CD4-positive, alpha-beta T cell treated with Interferon alpha-2 for 1 hour (primary cell): ENCODE measurements at regions not wholly inside any gene's neighbourhood (a gene's known extent, or its start where the extent isn't known, plus 50 kb on each side); places are given as distances from the start of the nearest gene placed in this dataset.
A peak's percentile ranks its signal among the peaks of the same experiment; 100 is the strongest.

Experiments used
- DNase-seq, 2 donors: peaks; one replicate each; pipeline ENCODE4 v3.0.0-alpha.2; 2020 to 2022

GRCh38 chr12:107226126-107226525 lies 132.8 kb upstream of the CRY1 start:
- no peak for DNase-seq

- no peak for DNase-seq
Measured at GRCh38 chr12:107228076-107228475, 134.7 kb upstream of the CRY1 start.

DNA sequence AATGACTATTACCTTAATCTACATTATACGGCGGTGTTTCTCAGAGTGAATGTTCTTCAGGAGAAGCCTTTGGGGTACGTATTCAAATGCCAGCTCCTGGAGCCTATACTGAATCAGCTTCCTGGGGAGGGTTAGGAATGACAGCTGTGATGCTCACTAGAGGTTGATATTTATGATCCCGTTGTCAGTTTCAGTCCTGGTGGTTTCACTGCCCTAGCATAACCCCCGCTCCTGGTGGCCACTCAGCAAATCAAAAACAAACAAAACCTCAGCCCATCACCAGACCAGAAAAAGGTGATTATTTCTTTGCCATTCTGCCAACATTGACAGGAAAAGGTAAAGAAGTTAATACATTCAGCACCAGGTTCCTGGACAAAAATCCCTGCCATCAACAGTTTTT lies 136.5 kb upstream of the CRY1 start:
- DNase-seq, result no peak

DNA sequence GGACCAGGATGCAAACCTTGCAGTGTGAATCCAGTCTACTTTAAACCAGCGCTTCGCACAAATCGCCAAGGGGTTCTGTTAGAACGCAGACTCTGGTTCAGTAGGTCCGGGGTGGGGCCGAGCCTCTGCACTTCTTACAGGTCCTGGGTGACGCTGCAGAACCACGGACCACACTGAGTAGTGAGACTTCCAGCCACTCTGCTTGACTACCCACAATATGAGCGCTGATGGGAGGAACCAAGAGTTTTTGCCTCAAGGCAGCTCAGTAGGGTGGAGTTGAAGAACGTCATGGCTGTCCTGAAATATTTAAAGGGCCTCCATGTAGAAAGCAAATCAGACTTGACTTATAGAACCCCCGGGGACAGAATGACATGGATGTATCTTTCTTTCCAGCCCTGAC lies 138.0 kb upstream of the CRY1 start:
- no peak for DNase-seq

DNA sequence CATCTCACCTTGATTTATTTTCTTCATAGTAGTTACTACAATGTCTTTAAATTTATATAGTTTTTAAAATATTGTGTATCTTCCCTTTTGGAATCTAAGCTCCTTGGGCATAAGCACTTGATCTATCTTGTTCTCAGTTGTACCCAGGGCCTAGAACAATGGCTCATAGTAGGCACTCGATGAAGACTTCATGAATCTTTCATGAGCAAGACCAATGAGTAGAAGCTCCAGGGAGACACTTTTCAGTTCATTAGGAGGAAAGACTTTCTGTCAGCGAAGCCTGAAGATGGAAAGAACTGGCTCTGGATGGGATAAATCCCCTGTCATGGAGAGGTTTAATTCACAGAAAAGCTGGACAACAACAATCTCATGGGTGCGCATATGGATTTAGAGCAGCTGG lies 140.2 kb upstream of the CRY1 start:
- no peak for DNase-seq

- DNase-seq, result no peak
Measured at GRCh38 chr12:107235600-107235999, 142.3 kb upstream of the CRY1 start.

DNA sequence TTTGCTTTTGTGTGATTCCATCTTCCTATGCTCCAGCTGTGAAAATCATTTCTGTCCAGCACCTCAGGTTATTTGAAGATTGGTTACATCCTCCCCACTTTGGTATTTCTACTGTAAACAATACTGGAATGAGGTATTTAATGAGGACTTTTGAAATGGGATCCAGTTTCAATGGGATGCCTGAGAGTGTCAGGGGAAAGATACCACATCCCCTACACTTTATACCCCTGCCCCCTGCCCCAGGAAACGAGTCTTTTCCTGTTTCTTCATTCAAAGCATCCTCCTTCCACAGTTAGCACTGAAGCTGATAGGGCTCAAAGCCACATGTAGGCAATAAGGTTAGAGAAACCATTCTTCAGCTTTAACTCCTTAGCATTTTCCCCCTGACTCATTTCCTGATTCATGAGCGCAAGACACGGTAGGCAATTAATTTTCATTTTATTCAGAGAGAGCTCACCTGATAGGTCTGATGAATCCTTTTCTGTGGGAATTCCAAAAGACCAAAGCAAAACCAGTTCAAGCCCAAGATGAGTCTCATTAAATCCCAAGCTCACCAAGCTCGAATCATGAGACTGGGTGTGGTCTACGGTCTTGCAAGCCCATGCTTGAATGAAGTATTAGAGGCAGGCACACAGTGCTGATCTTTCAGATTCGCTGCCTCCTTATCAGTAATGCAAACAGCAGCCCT lies 143.6 kb upstream of the CRY1 start:
- DNase-seq, result no peak

GRCh38 chr12:107238296-107238695 lies 144.9 kb upstream of the CRY1 start:
- DNase-seq, result no peak

DNA sequence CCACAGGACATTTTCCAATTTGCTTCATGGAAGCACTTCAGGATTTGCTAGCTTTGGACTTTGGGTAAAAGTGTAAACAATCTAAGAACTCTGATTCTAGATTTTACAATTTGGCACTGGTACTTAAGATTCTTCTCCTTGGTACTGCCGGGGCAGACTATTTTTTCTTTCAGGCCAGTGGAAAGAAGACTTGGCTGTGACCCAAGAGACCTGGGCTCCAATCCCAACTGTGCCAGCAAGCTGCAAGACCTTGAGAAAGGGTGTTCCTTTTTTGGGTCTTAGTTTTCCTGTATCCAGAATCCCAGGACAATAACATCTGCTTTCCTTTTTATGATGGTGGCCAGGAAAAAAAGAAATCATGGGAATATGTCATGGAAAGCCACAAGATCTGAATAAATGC lies 148.1 kb upstream of the CRY1 start:
- DNase-seq, result no peak

DNA sequence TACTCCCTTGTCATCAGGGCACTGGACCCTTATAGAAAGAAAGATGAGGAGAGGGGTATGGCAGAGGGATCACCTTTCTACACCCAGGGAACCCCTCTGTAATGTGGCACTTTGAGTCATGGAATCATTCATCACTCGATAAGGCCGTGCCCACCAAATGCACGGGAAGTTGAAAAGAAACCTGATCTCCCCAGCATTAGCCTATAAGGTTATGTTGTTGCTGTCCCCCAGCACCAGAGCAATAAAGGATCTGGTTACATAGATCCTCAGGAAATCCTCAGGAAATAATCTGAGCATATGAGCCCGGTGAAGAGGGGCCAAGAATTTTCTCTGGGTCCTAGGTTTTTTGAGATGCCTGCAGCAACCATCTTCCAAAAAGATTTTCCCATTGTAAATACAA lies 148.8 kb upstream of the CRY1 start:
- DNase-seq, result no peak

- no peak for DNase-seq
Measured at GRCh38 chr12:107243341-107243740, 150.0 kb upstream of the CRY1 start.

GRCh38 chr12:107244584-107244983 lies 151.2 kb upstream of the CRY1 start:
- DNase-seq, result no peak

DNA sequence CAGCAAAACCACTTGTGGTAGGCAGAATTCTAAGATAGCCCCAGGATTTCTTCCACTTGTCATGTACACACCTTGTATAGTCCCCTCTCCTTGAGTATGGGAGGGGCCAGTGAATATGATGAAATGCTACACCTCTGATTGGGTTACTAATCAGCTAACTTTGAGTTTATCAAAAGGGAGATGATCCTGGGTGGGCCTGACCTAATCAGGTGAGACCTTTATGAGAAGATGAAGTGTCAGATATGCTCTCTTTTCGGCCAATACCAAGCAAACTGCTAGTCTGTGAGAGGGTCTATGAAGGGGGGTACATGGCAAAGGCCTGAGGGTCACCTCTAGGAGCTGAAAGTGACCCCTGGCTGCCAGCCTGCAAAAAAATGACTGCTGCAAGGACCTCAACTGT lies 154.3 kb upstream of the CRY1 start:
- no peak for DNase-seq

- DNase-seq, result no peak
Measured at GRCh38 chr12:107248187-107248586, 154.8 kb upstream of the CRY1 start.

DNA sequence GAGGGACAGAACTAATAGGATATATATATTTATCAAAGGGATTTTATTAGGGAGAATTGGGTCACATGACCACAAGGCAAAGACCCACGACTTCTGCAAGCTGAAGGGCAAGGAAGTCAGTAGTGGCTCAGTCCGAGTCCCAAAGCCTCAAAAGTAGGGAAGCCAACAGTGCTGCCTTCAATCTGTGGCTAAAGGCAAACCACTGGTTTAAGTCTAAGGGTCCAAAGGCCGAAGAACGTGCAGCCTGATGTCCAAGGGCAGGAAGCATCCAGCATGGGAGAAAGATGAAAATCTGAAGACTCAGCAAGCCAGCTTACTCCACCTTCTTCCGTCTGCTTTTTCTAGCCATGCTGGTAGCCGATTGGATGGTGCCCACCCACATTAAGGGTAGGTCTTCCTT lies 157.9 kb upstream of the CRY1 start:
- no peak for DNase-seq

DNA sequence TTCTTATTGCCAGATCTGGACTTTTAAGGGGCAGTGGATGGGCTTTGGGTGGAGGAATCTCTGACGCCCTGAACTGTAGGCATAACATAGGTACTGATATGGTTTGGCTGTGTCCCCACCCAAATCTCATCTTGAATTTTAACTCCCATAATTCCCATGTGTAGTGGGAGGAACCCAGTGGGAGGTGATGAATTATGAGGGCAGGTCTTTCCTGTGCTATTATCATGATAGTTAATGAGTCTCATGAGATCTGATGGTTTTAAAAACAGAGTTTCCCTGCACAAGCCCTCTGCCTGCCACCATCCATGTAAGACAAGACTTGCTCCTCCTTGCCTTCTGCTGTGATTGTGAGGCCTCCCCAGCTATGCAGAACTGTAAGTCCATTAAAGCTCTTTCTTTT lies 160.0 kb upstream of the CRY1 start:
- DNase-seq, result no peak

DNA sequence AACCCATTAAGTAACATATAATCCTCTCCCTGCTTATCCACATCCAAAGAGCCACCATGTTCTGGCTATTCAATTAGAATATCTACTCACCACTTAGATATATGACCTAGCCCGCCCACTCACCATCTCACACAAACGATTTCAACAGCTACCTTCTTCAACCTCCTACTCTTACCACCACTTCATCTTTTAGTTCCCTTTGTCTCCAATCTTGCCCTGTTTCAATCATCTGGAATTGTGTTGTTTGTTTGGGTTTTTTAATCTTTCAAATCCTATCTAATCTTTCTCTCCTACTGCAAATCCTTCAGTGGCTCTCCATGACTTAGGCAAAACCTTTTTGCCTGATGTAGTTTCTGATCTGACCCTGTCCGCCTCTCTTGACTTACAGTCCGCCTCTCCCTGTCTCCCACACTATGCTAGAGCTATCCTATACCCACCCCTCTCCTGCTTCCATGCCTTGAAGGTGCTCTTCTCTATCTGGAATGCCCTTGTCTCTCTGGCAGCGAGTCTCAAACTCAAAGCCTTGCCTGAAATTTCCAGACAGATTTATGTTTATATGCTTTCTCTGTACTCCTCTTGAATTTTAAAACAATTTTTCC lies 161.0 kb upstream of the CRY1 start:
- no peak for DNase-seq

GRCh38 chr12:107258780-107259179 lies 165.4 kb upstream of the CRY1 start:
- DNase-seq, result no peak

- no peak for DNase-seq
Measured at GRCh38 chr12:107263980-107264379, 170.6 kb upstream of the CRY1 start.

- DNase-seq, result no peak
Measured at GRCh38 chr12:107264667-107265066, 171.3 kb upstream of the CRY1 start.

DNA sequence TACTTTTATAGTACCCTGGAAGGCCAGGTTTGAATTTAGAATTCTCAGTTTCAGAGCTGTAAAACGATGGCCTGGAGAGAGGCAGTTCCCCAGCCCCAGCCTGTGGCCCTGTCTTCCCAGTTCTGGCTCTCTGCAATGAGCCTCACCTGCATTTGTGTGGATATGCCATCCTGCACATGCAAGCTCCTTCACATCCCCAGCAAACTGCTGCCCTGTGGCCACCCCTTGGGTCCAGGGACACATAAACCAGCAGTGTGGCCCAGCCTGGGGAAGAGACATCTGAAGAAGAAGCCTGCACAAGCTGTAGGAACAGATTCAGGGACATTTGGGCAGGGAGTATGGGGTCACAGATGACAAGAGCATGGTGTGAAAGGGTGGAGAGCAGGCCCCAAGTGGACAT lies 174.3 kb upstream of the CRY1 start:
- no peak for DNase-seq

DNA sequence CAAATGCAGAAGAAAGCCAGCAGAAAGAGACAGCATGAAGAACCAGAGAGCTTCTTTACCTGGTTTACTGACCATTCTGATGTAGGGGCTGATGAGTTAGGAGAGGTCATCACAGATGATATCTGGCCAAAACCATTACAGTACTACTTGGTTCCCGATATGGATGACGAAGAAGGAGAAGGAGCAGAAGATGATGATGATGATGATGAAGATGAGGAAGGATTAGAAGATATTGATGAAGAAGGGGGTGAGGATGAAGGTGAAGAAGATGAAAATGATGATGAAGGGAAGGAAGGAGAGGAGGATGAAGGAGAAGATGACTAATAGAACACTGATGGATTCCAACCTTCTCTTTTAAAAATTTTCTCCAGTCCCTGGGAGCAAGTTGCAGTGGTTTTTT lies 178.2 kb upstream of the CRY1 start:
- DNase-seq, result no peak

DNA sequence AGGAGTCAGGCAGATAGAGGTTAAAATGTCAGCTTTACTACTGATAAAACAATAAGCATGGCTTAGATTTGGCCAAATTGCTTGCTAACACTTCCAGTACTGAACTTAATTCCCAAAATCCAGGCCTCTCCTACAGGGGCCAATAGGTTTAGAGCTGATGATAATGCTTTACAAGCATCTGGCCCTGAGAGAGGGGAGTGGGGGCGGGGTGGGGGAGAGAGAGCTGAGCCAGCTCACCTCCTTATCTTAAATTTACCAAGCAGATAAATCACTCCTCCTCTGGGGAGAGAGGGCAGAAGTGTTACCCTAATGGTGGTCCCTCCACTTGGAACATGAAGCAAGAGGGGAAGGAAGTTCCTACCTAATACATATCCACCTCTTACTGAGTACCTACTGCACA lies 182.2 kb upstream of the CRY1 start:
- no peak for DNase-seq

DNA sequence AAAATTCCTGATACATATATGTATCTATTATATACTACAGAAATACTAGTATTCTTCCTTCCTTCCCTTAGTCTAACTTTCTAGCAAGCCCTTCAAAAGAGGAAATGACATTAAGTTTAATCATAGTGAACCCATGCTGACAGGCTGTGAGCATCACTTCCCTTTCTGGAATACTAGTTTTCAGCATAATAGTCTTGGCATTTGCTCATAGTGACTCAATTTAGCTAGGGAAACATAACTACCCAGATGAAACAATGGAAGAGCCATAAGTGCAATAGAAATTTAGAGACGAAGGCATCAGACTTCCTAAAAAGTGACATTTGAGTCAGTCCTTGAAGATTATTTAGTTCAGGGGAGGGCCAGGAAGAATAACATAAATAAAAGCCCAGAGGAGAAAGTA lies 184.5 kb upstream of the CRY1 start:
- DNase-seq, result peak in 1 of 2 donors; percentile 10

GRCh38 chr12:107282628-107283027 lies 189.3 kb upstream of the CRY1 start:
- DNase-seq, result no peak
